GM11168 (cell line): ENCODE measurements at regions not wholly inside any gene's neighbourhood (a gene's known extent, or its start where the extent isn't known, plus 50 kb on each side); places are given as distances from the start of the nearest gene placed in this dataset.

Experiments used
- in situ Hi-C: fragments of 300-500 bp; cut with MboI; formaldehyde crosslinking; loops from one replicate; pipeline ENCODE4 v1.12.0; 2022; ENCODE audit warnings: low sequenced_read_pairs; ENCODE audit not compliant: unreplicated experiment

- in situ Hi-C loops: no loop called here
Observed at GRCh38 chr22:25448435-25449051, 115.9 kb upstream of the GRK3 start.

- in situ Hi-C loops: no loop called here
Observed at GRCh38 chr22:25449781-25450317, 114.6 kb upstream of the GRK3 start.

GRCh38 chr22:25451480-25452114 lies 112.9 kb upstream of the GRK3 start:
- in situ Hi-C loops: no loop called here

GRCh38 chr22:25452116-25452700 lies 112.3 kb upstream of the GRK3 start:
- in situ Hi-C loops: no loop called here

- in situ Hi-C loops: no loop called here
Observed at GRCh38 chr22:25453058-25453457, 111.4 kb upstream of the GRK3 start.

GRCh38 chr22:25453557-25453956 lies 110.9 kb upstream of the GRK3 start:
- in situ Hi-C loops: no loop called here

GRCh38 chr22:25456300-25457043 lies 108.0 kb upstream of the GRK3 start:
- in situ Hi-C loops: loop anchor here (5.0 kb wide), 1 partner anchor 229 kb away; no protein-coding TSS in a partner anchor

GRCh38 chr22:25458631-25459030 lies 105.8 kb upstream of the GRK3 start:
- in situ Hi-C loops: loop anchor here (5.0 kb wide), 1 partner anchor 231 kb away; no protein-coding TSS in a partner anchor

GRCh38 chr22:25460682-25461081 lies 103.8 kb upstream of the GRK3 start:
- in situ Hi-C loops: loop anchor here (10.0 kb wide), 1 partner anchor 314 kb away; no protein-coding TSS in a partner anchor

- in situ Hi-C loops: loop anchor here (10.0 kb wide), 1 partner anchor 314 kb away; no protein-coding TSS in a partner anchor
Observed at GRCh38 chr22:25461301-25461700, 103.2 kb upstream of the GRK3 start.

GRCh38 chr22:25462474-25463346 lies 101.8 kb upstream of the GRK3 start:
- in situ Hi-C loops: loop anchor here (10.0 kb wide), 1 partner anchor 312 kb away; no protein-coding TSS in a partner anchor

- in situ Hi-C loops: loop anchor here (10.0 kb wide), 1 partner anchor 312 kb away; no protein-coding TSS in a partner anchor
Observed at GRCh38 chr22:25463347-25463628, 101.2 kb upstream of the GRK3 start.

GRCh38 chr22:25464326-25464725 lies 100.1 kb upstream of the GRK3 start:
- in situ Hi-C loops: loop anchor here (10.0 kb wide), 1 partner anchor 310 kb away; no protein-coding TSS in a partner anchor

GRCh38 chr22:25465949-25466348 lies 98.5 kb upstream of the GRK3 start:
- in situ Hi-C loops: loop anchor here (10.0 kb wide), 1 partner anchor 309 kb away; no protein-coding TSS in a partner anchor

GRCh38 chr22:25472382-25472781 lies 92.1 kb upstream of the GRK3 start:
- in situ Hi-C loops: no loop called here

- in situ Hi-C loops: no loop called here
Observed at GRCh38 chr22:25475257-25476022, 89.0 kb upstream of the GRK3 start.

- in situ Hi-C loops: no loop called here
Observed at GRCh38 chr22:25477358-25477757, 87.1 kb upstream of the GRK3 start.

GRCh38 chr22:25478111-25478510 lies 86.4 kb upstream of the GRK3 start:
- in situ Hi-C loops: no loop called here

GRCh38 chr22:25478528-25478927 lies 85.9 kb upstream of the GRK3 start:
- in situ Hi-C loops: no loop called here
